HepG2 (cell line): ENCODE measurements at regions not wholly inside any gene's neighbourhood (a gene's known extent, or its start where the extent isn't known, plus 50 kb on each side); places are given as distances from the start of the nearest gene placed in this dataset.

Experiments used
- ATAC-seq: fragments of 200-7000 bp; cut with Tn5 transposase; 3 replicates; pipeline ENCODE4 v1.9.1; 2020; ENCODE audit warnings: mild to moderate bottlenecking, moderate library complexity
- BruUV-seq: library from RNA; stranded (reverse); fragments of 400-500 nt; replicated peaks from 2 replicates; lab custom pipeline; 2021; lab: Mats Ljungman, UMichigan
- CTCF ChIA-PET: fragments of 300-600 bp; formaldehyde crosslinking; extraction: SDS; loops from one replicate; lab custom pipeline; 2021; ENCODE audit warnings: low total read pairs, inconsistent platforms, low intra/inter-chr PET ratio; lab: Yijun Ruan, JAX
- POLR2A ChIA-PET: fragments of 350-600 bp; sonication (Branson Sonifier 250); formaldehyde crosslinking; loops from one replicate; lab custom pipeline; 2020; ENCODE audit warnings: antibody characterized with exemption, inconsistent platforms; lab: Yijun Ruan, JAX
- DNase-seq: peaks from one replicate; pipeline ENCODE4 v3.0.0-alpha.2; 2015; ENCODE audit warnings: low spot score
- FAIRE-seq: peaks from 3 replicates; lab custom pipeline; 2011; peaks lifted over from hg19 to GRCh38; lab: Jason Lieb, UNC
- H2AFZ ChIP-seq: one replicate; pipeline ENCODE4 v1.6.1; 2011; ENCODE audit warnings: low read length, inconsistent platforms
- H3K27ac ChIP-seq: fragments of 300-600 bp; 3 replicates; pipeline ENCODE4 v1.8.0; 2011; ENCODE audit warnings: mixed run types, mild to moderate bottlenecking, mixed read lengths, low read length, inconsistent platforms; ENCODE audit not compliant: insufficient read depth; ENCODE audit errors: extremely low read length
- H3K27me3 ChIP-seq, 2 experiments: fragments of 200-600 bp in 1 of 2; 2 replicates in 1 of 2; 3 replicates in 1 of 2; pipeline versions ENCODE4 v1.6.0 to v1.8.0; 2011; ENCODE audit warnings: low read length in 2 of 2, mild to moderate bottlenecking in 2 of 2, moderate library complexity in 2 of 2, inconsistent platforms in 1 of 2; ENCODE audit not compliant: insufficient read depth in 2 of 2, control insufficient read depth in 1 of 2
- H3K36me3 ChIP-seq, 2 experiments: fragments of 200-600 bp in 1 of 2; replicated peaks in 1 of 2; 2 replicates in 1 of 2; 3 replicates in 1 of 2; pipeline versions ENCODE4 v1.5.1 to v1.8.0; 2011; ENCODE audit warnings: low read length in 2 of 2, inconsistent platforms in 1 of 2; ENCODE audit not compliant: insufficient read depth in 2 of 2, control insufficient read depth in 1 of 2
- H3K4me1 ChIP-seq: 2 replicates; pipeline ENCODE4 v1.5.1; 2012; ENCODE audit warnings: low read length, inconsistent platforms; ENCODE audit not compliant: insufficient read depth
- H3K4me2 ChIP-seq: 2 replicates; pipeline ENCODE4 v1.6.0; 2011; ENCODE audit warnings: low read depth, low read length, inconsistent platforms
- H3K4me3 ChIP-seq, 3 experiments: fragments of 200-600 bp in 1 of 3; sonication (generic), shearing (Covaris generic) in 1 of 3; replicated peaks in 1 of 3; 2 replicates each; pipeline ENCODE4 v1.5.1; 2011 to 2016; ENCODE audit warnings: low read length in 3 of 3, inconsistent platforms in 2 of 3, low read depth in 2 of 3, mild to moderate bottlenecking in 2 of 3, control low read depth in 1 of 3, mixed read lengths in 1 of 3; ENCODE audit not compliant: insufficient read depth in 1 of 3
- H3K79me2 ChIP-seq: one replicate; pipeline ENCODE4 v1.6.1; 2011; ENCODE audit warnings: low read length, inconsistent platforms; ENCODE audit not compliant: insufficient read depth
- H3K9ac ChIP-seq: 2 replicates; pipeline ENCODE4 v1.6.0; 2011; ENCODE audit warnings: mild to moderate bottlenecking, low read depth, low read length, inconsistent platforms; ENCODE audit not compliant: insufficient read depth
- H3K9me3 ChIP-seq: 2 replicates; pipeline ENCODE4 v1.5.1; 2012; ENCODE audit warnings: mild to moderate bottlenecking, low read length
- H4K20me1 ChIP-seq: 2 replicates; pipeline ENCODE4 v1.6.0; 2011; ENCODE audit warnings: inconsistent platforms, mild to moderate bottlenecking, low read length, moderate library complexity; ENCODE audit not compliant: insufficient read depth
- FLYWCH1 ChIP-seq: sonication (generic); formaldehyde crosslinking; IDR thresholded peaks from 2 replicates; pipeline ENCODE4 v1.8.1; 2023; ENCODE audit warnings: mild to moderate bottlenecking, missing genetic modification reagents
- ZEB1 ChIP-seq: IDR thresholded peaks from 2 replicates; pipeline ENCODE4 v1.6.1; 2012; ENCODE audit warnings: mild to moderate bottlenecking, low read depth, inconsistent platforms; ENCODE audit not compliant: insufficient replicate concordance
- ZNF136 ChIP-seq: sonication (generic); formaldehyde crosslinking; IDR thresholded peaks from 2 replicates; pipeline ENCODE4 v1.8.1; 2022; ENCODE audit warnings: low read depth, mild to moderate bottlenecking, moderate library complexity, missing genetic modification reagents
- ZSCAN9 ChIP-seq: IDR thresholded peaks from 2 replicates; pipeline ENCODE4 v1.6.1; 2016; ENCODE audit warnings: borderline replicate concordance
- WGBS: methylation state at CpG from one replicate; pipeline ENCODE4 v1.1.6; 2017; ENCODE audit warnings: low lambda C conversion rate; 5-methylcytosine and 5-hydroxymethylcytosine counted together
- in situ Hi-C: cut with HindIII; loops from 2 replicates; pipeline ENCODE4 v1.10.0; 2017; ENCODE audit warnings: low pct_unique_long_range_greater_than_20kb; ENCODE audit not compliant: extremely low pct_ligation_motif_present
- intact Hi-C: fragments of 100-400 bp; cut with micrococcal nuclease; formaldehyde crosslinking; loops from one replicate; pipeline ENCODE4 v1.10.0; 2022; ENCODE audit not compliant: unreplicated experiment
- TF ChIP-seq, protein P1 (sequence below): sonication (generic); formaldehyde crosslinking; IDR thresholded peaks from 2 replicates; pipeline ENCODE4 v1.4.0; 2020; ENCODE audit warnings: missing genetic modification reagents
- TF ChIP-seq, protein P2 (sequence below): sonication (generic); formaldehyde crosslinking; IDR thresholded peaks from 2 replicates; pipeline ENCODE4 v1.9.0; 2021; ENCODE audit warnings: missing genetic modification reagents, borderline replicate concordance
- TF ChIP-seq, protein P3 (sequence below): sonication (generic); formaldehyde crosslinking; IDR thresholded peaks from 2 replicates; pipeline ENCODE4 v1.4.0; 2020; ENCODE audit warnings: missing genetic modification reagents
- TF ChIP-seq, protein P4 (sequence below): sonication (generic); formaldehyde crosslinking; IDR thresholded peaks from 2 replicates; pipeline ENCODE4 v1.4.0; 2020; ENCODE audit warnings: mild to moderate bottlenecking, missing genetic modification reagents

DNA sequence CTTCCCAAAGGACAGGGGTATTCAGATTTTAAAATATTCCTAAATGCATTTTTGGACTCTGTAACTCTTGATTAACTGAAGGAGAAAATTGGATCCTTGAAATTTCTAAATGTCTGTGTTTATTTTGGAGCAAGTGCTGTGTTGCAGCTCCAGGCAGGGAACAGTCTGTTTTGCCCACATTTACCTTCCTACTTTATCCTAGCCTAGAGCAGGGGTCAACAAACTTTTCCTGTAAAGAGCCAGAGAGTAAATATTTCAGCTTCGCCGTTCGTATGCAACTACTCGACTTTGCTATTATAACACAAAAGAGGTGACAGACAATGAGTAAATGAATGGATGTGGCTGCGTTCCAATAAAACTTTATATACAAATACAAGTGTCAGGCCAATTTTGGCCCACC, 402.2 kb downstream of the GPATCH2 start:
- no peak overlapping the region for H3K9ac ChIP-seq
- no peak for DNase-seq
- no peaks in the 10 kb centered on the region for H3K79me2 ChIP-seq
- no peaks in the 10 kb centered on the region for H3K9me3 ChIP-seq
- in situ Hi-C loops (no loop called here), intact Hi-C loops (no loop called here)
- 1% methylated on average over 5 of the region's 5 CpGs for WGBS
- no peaks in the 10 kb centered on the region for H4K20me1 ChIP-seq
- no TSS peak for BruUV-seq
- FAIRE-seq: no peak
- no peak overlapping the region for H2AFZ ChIP-seq
- ChIA-PET POLR2A (no interaction called here), CTCF (no interaction called here)
- H3K4me2 ChIP-seq: no peak overlapping the region
- H3K4me1 ChIP-seq: no peaks in the 10 kb centered on the region
- H3K4me3 ChIP-seq: no peak overlapping the region
- no peak for ATAC-seq
- H3K27me3 ChIP-seq: no peaks in the 10 kb centered on the region
- no peaks in the 10 kb centered on the region for H3K36me3 ChIP-seq
- no peak overlapping the region for H3K27ac ChIP-seq
- TF ChIP-seq ZNF136: no peak
- TF ChIP-seq ZEB1: no peak
- TF ChIP-seq, protein P1, sequence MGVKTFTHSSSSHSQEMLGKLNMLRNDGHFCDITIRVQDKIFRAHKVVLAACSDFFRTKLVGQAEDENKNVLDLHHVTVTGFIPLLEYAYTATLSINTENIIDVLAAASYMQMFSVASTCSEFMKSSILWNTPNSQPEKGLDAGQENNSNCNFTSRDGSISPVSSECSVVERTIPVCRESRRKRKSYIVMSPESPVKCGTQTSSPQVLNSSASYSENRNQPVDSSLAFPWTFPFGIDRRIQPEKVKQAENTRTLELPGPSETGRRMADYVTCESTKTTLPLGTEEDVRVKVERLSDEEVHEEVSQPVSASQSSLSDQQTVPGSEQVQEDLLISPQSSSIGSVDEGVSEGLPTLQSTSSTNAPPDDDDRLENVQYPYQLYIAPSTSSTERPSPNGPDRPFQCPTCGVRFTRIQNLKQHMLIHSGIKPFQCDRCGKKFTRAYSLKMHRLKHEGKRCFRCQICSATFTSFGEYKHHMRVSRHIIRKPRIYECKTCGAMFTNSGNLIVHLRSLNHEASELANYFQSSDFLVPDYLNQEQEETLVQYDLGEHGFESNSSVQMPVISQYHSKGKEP (CRISPR knock-in tag): no peak
- no peak for TF ChIP-seq ZSCAN9 (CRISPR knock-in tag)
- TF ChIP-seq, protein P2, sequence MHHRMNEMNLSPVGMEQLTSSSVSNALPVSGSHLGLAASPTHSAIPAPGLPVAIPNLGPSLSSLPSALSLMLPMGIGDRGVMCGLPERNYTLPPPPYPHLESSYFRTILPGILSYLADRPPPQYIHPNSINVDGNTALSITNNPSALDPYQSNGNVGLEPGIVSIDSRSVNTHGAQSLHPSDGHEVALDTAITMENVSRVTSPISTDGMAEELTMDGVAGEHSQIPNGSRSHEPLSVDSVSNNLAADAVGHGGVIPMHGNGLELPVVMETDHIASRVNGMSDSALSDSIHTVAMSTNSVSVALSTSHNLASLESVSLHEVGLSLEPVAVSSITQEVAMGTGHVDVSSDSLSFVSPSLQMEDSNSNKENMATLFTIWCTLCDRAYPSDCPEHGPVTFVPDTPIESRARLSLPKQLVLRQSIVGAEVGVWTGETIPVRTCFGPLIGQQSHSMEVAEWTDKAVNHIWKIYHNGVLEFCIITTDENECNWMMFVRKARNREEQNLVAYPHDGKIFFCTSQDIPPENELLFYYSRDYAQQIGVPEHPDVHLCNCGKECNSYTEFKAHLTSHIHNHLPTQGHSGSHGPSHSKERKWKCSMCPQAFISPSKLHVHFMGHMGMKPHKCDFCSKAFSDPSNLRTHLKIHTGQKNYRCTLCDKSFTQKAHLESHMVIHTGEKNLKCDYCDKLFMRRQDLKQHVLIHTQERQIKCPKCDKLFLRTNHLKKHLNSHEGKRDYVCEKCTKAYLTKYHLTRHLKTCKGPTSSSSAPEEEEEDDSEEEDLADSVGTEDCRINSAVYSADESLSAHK (CRISPR knock-in tag): no peak
- TF ChIP-seq, protein P3, sequence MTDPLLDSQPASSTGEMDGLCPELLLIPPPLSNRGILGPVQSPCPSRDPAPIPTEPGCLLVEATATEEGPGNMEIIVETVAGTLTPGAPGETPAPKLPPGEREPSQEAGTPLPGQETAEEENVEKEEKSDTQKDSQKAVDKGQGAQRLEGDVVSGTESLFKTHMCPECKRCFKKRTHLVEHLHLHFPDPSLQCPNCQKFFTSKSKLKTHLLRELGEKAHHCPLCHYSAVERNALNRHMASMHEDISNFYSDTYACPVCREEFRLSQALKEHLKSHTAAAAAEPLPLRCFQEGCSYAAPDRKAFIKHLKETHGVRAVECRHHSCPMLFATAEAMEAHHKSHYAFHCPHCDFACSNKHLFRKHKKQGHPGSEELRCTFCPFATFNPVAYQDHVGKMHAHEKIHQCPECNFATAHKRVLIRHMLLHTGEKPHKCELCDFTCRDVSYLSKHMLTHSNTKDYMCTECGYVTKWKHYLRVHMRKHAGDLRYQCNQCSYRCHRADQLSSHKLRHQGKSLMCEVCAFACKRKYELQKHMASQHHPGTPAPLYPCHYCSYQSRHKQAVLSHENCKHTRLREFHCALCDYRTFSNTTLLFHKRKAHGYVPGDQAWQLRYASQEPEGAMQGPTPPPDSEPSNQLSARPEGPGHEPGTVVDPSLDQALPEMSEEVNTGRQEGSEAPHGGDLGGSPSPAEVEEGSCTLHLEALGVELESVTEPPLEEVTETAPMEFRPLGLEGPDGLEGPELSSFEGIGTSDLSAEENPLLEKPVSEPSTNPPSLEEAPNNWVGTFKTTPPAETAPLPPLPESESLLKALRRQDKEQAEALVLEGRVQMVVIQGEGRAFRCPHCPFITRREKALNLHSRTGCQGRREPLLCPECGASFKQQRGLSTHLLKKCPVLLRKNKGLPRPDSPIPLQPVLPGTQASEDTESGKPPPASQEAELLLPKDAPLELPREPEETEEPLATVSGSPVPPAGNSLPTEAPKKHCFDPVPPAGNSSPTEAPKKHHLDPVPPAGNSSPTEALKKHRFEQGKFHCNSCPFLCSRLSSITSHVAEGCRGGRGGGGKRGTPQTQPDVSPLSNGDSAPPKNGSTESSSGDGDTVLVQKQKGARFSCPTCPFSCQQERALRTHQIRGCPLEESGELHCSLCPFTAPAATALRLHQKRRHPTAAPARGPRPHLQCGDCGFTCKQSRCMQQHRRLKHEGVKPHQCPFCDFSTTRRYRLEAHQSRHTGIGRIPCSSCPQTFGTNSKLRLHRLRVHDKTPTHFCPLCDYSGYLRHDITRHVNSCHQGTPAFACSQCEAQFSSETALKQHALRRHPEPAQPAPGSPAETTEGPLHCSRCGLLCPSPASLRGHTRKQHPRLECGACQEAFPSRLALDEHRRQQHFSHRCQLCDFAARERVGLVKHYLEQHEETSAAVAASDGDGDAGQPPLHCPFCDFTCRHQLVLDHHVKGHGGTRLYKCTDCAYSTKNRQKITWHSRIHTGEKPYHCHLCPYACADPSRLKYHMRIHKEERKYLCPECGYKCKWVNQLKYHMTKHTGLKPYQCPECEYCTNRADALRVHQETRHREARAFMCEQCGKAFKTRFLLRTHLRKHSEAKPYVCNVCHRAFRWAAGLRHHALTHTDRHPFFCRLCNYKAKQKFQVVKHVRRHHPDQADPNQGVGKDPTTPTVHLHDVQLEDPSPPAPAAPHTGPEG (CRISPR knock-in tag): no peak
- TF ChIP-seq, protein P4, sequence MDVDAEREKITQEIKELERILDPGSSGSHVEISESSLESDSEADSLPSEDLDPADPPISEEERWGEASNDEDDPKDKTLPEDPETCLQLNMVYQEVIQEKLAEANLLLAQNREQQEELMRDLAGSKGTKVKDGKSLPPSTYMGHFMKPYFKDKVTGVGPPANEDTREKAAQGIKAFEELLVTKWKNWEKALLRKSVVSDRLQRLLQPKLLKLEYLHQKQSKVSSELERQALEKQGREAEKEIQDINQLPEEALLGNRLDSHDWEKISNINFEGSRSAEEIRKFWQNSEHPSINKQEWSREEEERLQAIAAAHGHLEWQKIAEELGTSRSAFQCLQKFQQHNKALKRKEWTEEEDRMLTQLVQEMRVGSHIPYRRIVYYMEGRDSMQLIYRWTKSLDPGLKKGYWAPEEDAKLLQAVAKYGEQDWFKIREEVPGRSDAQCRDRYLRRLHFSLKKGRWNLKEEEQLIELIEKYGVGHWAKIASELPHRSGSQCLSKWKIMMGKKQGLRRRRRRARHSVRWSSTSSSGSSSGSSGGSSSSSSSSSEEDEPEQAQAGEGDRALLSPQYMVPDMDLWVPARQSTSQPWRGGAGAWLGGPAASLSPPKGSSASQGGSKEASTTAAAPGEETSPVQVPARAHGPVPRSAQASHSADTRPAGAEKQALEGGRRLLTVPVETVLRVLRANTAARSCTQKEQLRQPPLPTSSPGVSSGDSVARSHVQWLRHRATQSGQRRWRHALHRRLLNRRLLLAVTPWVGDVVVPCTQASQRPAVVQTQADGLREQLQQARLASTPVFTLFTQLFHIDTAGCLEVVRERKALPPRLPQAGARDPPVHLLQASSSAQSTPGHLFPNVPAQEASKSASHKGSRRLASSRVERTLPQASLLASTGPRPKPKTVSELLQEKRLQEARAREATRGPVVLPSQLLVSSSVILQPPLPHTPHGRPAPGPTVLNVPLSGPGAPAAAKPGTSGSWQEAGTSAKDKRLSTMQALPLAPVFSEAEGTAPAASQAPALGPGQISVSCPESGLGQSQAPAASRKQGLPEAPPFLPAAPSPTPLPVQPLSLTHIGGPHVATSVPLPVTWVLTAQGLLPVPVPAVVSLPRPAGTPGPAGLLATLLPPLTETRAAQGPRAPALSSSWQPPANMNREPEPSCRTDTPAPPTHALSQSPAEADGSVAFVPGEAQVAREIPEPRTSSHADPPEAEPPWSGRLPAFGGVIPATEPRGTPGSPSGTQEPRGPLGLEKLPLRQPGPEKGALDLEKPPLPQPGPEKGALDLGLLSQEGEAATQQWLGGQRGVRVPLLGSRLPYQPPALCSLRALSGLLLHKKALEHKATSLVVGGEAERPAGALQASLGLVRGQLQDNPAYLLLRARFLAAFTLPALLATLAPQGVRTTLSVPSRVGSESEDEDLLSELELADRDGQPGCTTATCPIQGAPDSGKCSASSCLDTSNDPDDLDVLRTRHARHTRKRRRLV (CRISPR knock-in tag): no peak
- TF ChIP-seq FLYWCH1 (CRISPR knock-in tag): no peak
